BLaER1 treated with 17β-estradiol and CSF1 and Interleukin-3, amounts not matched to agents 10 nM and 100 nM (cell line): ENCODE measurements at regions not wholly inside any gene's neighbourhood (a gene's known extent, or its start where the extent isn't known, plus 50 kb on each side); places are given as distances from the start of the nearest gene placed in this dataset.

Source experiments
- H3K27ac ChIP-seq, 11 experiments: shearing (Covaris generic); formaldehyde crosslinking; 2 replicates each; pipeline ENCODE4 v1.8.1; 2022
- H3K27me3 ChIP-seq, 11 experiments: shearing (Covaris generic); formaldehyde crosslinking; 2 replicates each; pipeline ENCODE4 v1.8.1; 2022
- H3K36me3 ChIP-seq, 11 experiments: shearing (Covaris generic); formaldehyde crosslinking; 2 replicates each; pipeline ENCODE4 v1.8.1; 2022
- H3K4me1 ChIP-seq, 10 experiments: shearing (Covaris generic); formaldehyde crosslinking; 2 replicates each; pipeline ENCODE4 v1.8.1; 2022
- H3K4me2 ChIP-seq, 11 experiments: shearing (Covaris generic); formaldehyde crosslinking; 2 replicates each; pipeline ENCODE4 v1.8.1; 2022
- H3K4me3 ChIP-seq, 10 experiments: shearing (Covaris generic); formaldehyde crosslinking; 2 replicates each; pipeline ENCODE4 v1.8.1; 2022
- H3K9ac ChIP-seq, 11 experiments: shearing (Covaris generic); formaldehyde crosslinking; 2 replicates each; pipeline ENCODE4 v1.8.1; 2022
- H3K9me3 ChIP-seq, 11 experiments: shearing (Covaris generic); formaldehyde crosslinking; replicated peaks in 1 of 11; 2 replicates each; pipeline ENCODE4 v1.8.1; 2022
- H4K20me1 ChIP-seq, 11 experiments: shearing (Covaris generic); formaldehyde crosslinking; 2 replicates each; pipeline ENCODE4 v1.8.1; 2022
- Cebpa-rat ChIP-seq, 11 experiments: shearing (Covaris generic); IDR thresholded peaks; 2 replicates each; pipeline ENCODE4 v1.8.1; 2022

DNA sequence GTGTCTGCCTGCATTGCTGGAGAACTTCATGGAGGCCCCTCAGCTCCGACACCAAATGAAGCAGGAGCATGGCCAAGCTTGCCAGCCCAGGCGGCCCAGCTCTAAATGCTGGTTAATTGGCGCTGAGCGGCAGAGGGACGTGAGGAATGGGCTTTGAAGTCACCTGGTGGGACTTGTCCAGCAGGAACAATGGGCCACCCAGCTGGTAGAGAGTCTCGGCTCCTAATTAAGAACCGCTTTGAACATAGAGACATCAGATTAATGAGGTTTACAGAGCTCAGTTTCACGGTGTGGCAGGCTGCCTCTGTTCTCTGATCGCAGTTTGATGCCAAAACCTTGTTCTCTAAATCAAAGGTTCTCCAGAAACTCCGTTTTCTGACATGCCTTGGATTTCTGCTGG lies 77.5 kb upstream of the LINGO1 start:
- no peaks in the 10 kb centered on the region for H3K27me3 ChIP-seq
- no peak overlapping the region for H3K4me2 ChIP-seq
- TF ChIP-seq Cebpa-rat (IDR thresholded peaks at IDR 0.05), result no peak
- H4K20me1 ChIP-seq, result peaks cover 0 to 42% (median 0%) of the 10 kb centered on the region in 11 experiments; a peak in 8 of 22 replicates
- H3K27ac ChIP-seq, result no peak overlapping the region
- no peak overlapping the region for H3K9ac ChIP-seq
- no peaks in the 10 kb centered on the region for H3K9me3 ChIP-seq
- no peak overlapping the region for H3K4me3 ChIP-seq
- H3K4me1 ChIP-seq, result peaks cover 0 to 7% (median 1%) of the 10 kb centered on the region in 10 experiments; a peak in 5 of 20 replicates
- no peaks in the 10 kb centered on the region for H3K36me3 ChIP-seq

DNA sequence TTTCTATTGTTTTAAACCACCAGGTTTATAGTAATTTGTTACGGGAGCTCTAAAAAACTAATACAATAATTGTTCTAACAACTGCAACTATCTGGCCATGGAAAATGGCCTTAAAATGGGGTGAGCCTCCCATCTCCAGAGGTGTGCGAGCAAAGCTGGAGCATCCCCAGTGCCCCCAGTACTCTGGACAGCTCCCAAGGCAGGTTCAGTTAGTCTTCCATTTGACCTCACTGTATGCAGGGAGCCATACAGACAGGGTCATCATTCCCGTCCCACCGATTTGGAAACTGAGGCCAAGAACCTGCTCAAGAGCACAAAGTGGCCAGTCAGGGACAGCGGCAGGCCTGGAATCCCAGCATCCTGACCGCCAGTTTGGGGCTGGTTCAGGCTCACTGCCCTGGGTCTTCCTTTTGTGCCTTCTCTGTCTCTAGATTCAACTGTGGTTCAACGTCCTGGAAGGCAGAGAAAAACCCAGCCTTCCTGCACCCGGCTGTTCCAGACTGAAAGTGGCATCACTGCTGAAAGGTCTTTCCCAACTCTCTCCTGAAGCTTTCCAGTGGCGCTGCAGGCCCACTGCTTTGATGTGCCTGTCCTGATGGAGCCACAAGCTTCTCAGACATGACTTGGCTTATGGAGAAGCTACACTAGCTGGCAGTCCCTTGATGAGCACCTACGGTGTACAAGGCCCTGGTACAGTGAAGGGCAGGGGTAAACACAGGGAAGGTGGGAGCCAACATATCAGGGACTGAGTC lies 76.6 kb upstream of the LINGO1 start:
- H3K27me3 ChIP-seq, result no peaks in the 10 kb centered on the region
- no peaks in the 10 kb centered on the region for H3K9me3 ChIP-seq
- H3K4me2 ChIP-seq, result no peak overlapping the region
- H3K27ac ChIP-seq, result no peak overlapping the region
- H3K4me1 ChIP-seq, result peaks cover 0 to 7% (median 1%) of the 10 kb centered on the region in 10 experiments; a peak in 4 of 20 replicates
- no peak for TF ChIP-seq Cebpa-rat (IDR thresholded peaks at IDR 0.05)
- no peak overlapping the region for H3K4me3 ChIP-seq
- H4K20me1 ChIP-seq, result peaks cover 0 to 50% (median 0%) of the 10 kb centered on the region in 11 experiments; a peak in 10 of 22 replicates
- no peaks in the 10 kb centered on the region for H3K36me3 ChIP-seq
- H3K9ac ChIP-seq, result no peak overlapping the region

DNA sequence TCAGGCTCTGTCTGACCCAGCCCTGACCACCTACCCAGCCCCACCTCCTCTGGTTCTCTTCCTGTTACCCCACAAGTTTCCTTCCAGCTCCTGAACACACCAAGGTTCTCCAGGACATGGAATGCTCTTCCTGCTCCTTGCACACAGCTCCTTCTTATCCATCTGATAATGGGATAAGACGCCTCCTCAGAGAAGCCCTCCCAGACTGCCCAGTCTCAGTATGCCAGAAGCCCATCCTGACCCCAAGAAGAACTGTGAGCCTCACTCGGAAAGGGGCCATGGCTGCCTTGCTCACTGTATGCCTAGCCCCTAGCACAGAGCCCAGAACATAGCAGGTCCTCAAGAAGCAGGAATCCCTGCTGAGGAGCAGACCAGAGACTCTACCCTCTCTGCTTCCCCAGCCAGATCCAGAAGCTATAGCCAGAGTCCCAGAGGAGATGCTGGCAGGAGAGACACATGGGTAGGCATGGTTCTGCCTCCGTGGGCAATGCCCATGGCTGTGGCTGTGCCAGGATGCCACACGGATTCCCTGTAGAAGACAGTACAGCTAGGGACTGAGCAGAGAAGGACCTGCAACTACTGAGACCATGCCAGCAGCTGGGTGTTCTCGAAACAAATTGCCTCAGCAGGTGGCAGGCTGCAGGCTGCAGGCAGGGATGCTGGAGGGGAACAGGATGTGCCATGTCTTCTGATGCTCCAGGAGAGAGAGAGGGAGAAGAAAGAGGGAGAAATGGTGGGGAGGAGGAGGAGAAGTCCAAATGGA lies 74.0 kb upstream of the LINGO1 start:
- Histone ChIP-seq H3K4me2 (peak overlapping the region in 2 of 11 experiments; percentile 29 to 39; a peak in 2 of 22 replicates), H3K9ac (no peak overlapping the region), H3K27me3 (no peaks in the 10 kb centered on the region), H3K27ac (no peak overlapping the region), H4K20me1 (peaks cover 0 to 75% (median 7%) of the 10 kb centered on the region in 11 experiments; a peak in 11 of 22 replicates), H3K36me3 (no peaks in the 10 kb centered on the region), H3K4me1 (peaks cover 0 to 7% (median under 1%) of the 10 kb centered on the region in 10 experiments; a peak in 3 of 20 replicates), H3K9me3 (no peaks in the 10 kb centered on the region), H3K4me3 (no peak overlapping the region)
- TF ChIP-seq Cebpa-rat (IDR thresholded peaks at IDR 0.05), result no peak

DNA sequence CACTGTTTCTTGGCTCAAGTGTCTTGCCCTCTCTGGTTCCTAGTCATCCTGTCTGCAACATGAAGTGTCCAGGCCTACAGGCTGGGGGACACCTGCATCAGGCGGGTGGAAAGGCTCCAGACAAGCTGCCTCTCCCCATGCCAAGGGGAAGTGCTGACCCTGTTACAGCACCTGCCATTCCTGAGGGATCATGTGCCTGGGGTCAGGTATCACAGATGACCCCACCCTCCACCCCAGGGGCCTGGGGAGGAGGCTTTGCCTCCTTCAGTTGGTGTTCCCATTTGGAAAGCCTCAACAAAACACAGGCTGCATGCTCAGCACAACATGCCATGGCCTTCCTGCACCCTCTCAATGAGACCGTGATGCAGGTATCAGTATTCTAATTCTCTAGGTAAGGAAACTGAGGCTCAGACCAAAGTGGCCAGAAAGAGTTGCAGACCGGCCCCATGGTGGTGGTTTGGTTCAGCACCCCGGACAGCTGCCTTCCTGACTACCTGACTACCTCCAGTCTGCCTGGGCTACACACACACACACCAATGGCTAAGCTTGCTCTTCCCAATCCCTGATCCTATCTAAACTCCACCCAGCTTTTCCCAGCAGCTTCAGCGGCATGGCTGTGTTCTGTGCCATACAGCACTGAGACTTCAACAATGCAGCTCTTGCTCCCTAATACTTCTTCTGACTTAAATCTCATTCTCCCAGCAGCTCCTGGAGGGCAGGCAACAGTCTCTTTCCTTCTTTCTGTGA lies 69.7 kb upstream of the LINGO1 start:
- no peak overlapping the region for H3K9ac ChIP-seq
- H3K27ac ChIP-seq, result no peak overlapping the region
- no peaks in the 10 kb centered on the region for H3K36me3 ChIP-seq
- H3K4me2 ChIP-seq, result no peak overlapping the region
- no peak overlapping the region for H3K4me3 ChIP-seq
- TF ChIP-seq Cebpa-rat (IDR thresholded peaks at IDR 0.05), result no peak
- no peaks in the 10 kb centered on the region for H3K27me3 ChIP-seq
- peaks cover 0 to 7% (median 0%) of the 10 kb centered on the region in 10 experiments; a peak in 2 of 20 replicates for H3K4me1 ChIP-seq
- H4K20me1 ChIP-seq, result peaks cover 0 to 68% (median 7%) of the 10 kb centered on the region in 11 experiments; a peak in 12 of 22 replicates
- H3K9me3 ChIP-seq, result no peaks in the 10 kb centered on the region

DNA sequence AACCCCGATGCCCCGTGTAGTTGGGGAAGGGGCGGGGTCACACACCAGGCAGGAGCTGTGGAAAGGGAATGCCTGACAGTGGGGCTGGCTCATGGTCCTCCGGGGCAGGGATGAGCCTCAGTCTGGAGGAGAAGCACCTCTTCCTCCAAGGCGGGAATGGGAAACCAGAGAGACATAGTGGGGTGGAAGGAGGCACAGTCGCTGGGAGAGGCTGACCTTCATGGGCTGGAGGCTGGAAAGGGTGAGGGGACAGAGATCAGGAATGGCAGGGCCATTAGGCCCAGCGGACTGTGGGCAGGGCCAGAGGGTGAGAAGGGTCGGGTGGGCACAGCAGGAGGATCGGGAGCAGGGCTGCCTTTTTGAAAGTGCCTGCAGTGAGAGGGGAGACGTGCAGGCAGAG lies 65.8 kb upstream of the LINGO1 start:
- Histone ChIP-seq H3K27ac (no peak overlapping the region), H4K20me1 (peaks cover 0 to 44% (median 7%) of the 10 kb centered on the region in 11 experiments; a peak in 11 of 22 replicates), H3K4me3 (no peak overlapping the region), H3K4me2 (no peak overlapping the region), H3K9ac (no peak overlapping the region), H3K9me3 (no peaks in the 10 kb centered on the region), H3K27me3 (no peaks in the 10 kb centered on the region), H3K36me3 (no peaks in the 10 kb centered on the region), H3K4me1 (no peaks in the 10 kb centered on the region)
- TF ChIP-seq Cebpa-rat (IDR thresholded peaks at IDR 0.05), result no peak

DNA sequence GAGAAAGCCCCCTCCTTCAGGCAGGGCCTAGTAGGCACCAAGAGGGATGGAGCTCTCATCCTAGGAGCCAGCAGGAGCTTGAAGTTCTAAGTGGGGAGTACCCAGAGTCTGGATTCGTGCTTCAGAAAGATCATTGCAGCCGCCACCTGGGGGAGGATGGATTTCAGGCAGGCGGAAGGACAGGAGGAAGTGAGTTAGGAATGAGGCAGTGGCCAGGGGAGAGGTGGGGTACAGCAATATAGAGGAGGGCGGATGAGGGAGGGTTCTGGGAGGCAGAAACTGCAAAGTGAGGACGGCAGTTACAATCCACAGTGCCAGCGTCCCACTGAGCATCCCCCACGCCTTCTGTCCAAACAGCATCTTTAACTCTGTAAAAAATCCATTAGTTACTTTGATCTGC lies 65.2 kb upstream of the LINGO1 start:
- H4K20me1 ChIP-seq, result peaks cover 0 to 38% (median 7%) of the 10 kb centered on the region in 11 experiments; a peak in 11 of 22 replicates
- H3K27ac ChIP-seq, result no peak overlapping the region
- H3K4me3 ChIP-seq, result no peak overlapping the region
- no peak overlapping the region for H3K4me2 ChIP-seq
- H3K4me1 ChIP-seq, result no peaks in the 10 kb centered on the region
- TF ChIP-seq Cebpa-rat (IDR thresholded peaks at IDR 0.05), result no peak
- H3K9ac ChIP-seq, result no peak overlapping the region
- H3K27me3 ChIP-seq, result no peaks in the 10 kb centered on the region
- H3K36me3 ChIP-seq, result no peaks in the 10 kb centered on the region
- no peaks in the 10 kb centered on the region for H3K9me3 ChIP-seq

DNA sequence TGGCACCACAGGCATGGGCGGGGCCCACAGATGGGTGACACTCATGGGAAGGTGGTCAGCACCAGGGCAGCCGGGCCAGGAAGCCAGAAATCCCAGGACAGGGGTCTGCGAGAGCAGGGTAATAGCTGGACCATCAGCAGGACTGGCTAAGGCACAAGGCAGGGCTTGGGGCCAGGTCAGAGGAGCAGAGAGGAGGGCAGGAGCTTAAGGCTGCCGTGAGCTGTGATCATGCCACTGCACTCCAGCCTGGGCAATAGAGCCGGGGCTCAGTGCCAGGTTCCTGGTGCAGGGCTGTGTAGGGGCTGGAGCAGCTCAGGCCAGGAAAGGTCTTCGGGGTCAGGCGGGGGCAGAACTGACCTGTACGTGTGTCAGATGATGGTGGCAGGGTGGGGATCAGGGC lies 64.2 kb upstream of the LINGO1 start:
- H3K27me3 ChIP-seq, result no peaks in the 10 kb centered on the region
- 0 out of 20 replicates have a peak, but pooled peaks cover 0 to 5% (median 0%) of the 10 kb centered on the region in 10 experiments for H3K4me1 ChIP-seq

DNA sequence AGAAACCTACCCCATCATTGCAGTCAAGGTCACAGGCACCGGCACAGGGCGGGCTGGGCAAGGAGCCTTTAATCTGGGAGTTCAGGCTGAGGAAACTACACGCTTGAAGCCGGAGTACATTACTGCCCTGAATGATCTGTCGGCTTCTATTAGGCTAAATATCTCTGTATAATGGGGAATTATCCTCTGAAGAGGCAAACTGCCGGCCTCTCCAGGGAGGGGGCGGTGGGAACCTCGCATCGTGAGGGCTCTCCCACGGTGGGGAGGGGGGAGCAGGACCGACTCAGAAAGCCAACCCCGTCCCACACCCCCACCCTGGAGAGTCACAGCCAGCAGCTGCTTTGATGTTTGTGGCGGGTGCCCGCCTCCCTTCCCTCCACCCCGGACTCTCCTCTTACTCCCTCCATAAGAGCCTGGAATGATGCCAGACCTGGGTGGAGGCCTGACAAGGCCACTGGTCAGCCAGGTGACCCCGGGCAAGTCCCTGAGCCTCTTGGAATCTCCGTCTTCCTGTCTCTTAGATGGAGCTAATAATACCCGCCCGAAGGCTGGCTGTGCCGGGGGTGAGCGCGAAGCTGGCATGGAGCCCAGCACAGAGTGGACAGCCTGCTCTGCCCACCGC lies 63.4 kb upstream of the LINGO1 start:
- H3K4me1 ChIP-seq, result 0 out of 20 replicates have a peak, but pooled peaks cover 0 to 6% (median 0%) of the 10 kb centered on the region in 10 experiments
- H3K27me3 ChIP-seq, result no peaks in the 10 kb centered on the region
- H4K20me1 ChIP-seq, result peaks cover 0 to 20% (median 0%) of the 10 kb centered on the region in 11 experiments; a peak in 6 of 22 replicates
- no peak overlapping the region for H3K4me3 ChIP-seq
- no peak overlapping the region for H3K27ac ChIP-seq
- no peak overlapping the region for H3K4me2 ChIP-seq
- no peaks in the 10 kb centered on the region for H3K36me3 ChIP-seq
- no peak overlapping the region for H3K9ac ChIP-seq
- H3K9me3 ChIP-seq, result no peaks in the 10 kb centered on the region
- no peak for TF ChIP-seq Cebpa-rat (IDR thresholded peaks at IDR 0.05)

More for the DNA sequence above, 64.2 kb upstream of the LINGO1 start:
- Histone ChIP-seq H3K4me2 (no peak overlapping the region), H3K9ac (no peak overlapping the region), H3K36me3 (no peaks in the 10 kb centered on the region), H3K9me3 (no peaks in the 10 kb centered on the region), H3K4me3 (no peak overlapping the region), H3K27ac (no peak overlapping the region), H4K20me1 (peaks cover 0 to 28% (median 1%) of the 10 kb centered on the region in 11 experiments; a peak in 10 of 22 replicates)
- TF ChIP-seq Cebpa-rat (IDR thresholded peaks at IDR 0.05), result no peak
